NCI-H128 (cell line): ENCODE measurements at regions not wholly inside any gene's neighbourhood (a gene's known extent, or its start where the extent isn't known, plus 50 kb on each side); places are given as distances from the start of the nearest gene placed in this dataset.
"Not testable (repeated sequence)": the region's sequence is repeated elsewhere in the genome, so short reads cannot be mapped to it uniquely, and the experiment has no call there.

Experiments
- DNase-seq: peaks from one replicate; lab custom pipeline; 2025; ENCODE audit not compliant: unreplicated experiment; lab: John Stamatoyannopoulos, UW

- not testable (repeated sequence) for DNase-seq
Measured at GRCh38 chr14:34381304-34381703, 80.7 kb downstream of the SPTSSA start.

DNA sequence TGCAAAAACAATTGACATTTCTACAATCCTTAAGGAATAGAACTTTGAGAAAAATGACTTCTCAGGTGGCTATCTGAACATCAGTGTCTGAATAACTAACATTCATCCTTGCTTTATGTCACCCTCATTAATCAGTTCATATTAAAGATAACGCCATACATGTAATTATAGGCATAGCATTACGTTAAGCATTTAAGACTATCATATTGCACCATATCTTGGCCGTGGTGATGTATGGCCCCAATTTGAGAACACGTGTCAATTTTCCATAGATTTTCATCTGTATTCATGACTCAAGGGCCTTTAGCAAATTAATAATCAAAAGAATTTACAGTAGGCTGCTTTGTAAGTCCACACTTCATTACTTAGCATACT is 81.6 kb downstream of the SPTSSA start:
- DNase-seq, result no peak

- no peak for DNase-seq
Measured at GRCh38 chr14:34379816-34380470, 82.1 kb downstream of the SPTSSA start.

DNA sequence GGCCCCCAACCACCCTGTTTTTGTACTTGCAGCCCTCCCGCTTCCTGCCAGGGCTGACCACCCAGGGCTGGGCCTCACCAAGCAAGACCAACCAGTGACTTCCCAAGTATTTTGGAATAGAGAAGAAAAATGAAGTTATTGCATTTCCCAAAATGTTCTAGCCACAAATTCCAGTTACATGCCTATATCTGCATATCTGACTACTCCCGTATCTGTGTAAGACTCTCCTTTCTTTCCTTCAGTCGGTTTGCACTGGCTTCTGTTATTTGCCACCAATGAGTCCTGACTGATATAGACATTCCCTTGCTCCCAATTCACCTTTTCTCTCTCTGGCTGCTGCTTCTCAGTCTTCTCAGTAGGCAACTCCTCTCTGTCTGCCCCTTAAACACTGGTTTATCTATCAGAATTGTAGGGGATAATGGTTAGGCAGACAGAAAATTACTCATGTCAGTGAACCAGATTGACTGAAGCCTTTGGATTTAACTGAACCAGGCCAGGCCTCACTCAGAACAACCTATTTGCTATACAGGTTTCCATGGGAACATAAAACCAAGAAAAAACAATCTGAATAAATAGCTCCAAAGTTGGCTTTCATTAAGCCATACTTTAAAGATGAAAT is 85.3 kb downstream of the SPTSSA start:
- DNase-seq, result no peak

DNA sequence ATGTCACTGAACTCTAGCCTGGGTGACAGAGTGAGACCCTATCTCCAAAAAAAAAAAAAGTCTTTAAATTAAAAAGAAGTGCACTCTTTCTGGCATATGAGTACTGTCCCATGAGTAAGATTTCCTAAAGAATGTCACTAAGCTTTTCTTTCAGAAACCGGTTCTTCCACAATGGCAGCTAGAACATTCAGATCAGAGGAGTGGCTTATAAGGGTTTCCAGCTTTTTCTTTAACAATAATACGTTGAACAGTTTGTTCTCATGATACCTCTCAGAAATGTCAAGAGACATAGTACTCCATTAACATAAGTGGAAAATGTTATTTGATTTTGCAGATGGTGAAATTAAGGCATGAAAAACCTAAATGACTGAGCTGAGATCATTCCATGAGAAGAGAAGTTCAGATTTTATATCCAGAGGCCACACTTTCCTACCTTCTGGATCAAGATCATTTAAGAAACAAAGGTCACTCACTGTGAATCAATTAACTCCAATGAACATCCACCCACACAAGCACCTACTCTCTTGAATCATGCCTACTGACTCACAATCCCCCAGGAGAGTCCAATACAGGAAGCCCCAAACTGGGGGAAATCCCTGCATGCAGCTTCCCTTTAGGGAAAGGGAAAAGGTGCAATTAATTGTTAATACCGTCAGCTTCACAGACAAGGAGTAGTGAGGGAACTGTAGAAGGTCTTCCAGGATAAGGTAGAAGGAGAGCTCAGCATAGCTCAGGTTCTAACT is 86.9 kb downstream of the SPTSSA start:
- DNase-seq, result no peak

- DNase-seq, result no peak
Measured at GRCh38 chr14:34373191-34373590, 88.8 kb downstream of the SPTSSA start.

DNA sequence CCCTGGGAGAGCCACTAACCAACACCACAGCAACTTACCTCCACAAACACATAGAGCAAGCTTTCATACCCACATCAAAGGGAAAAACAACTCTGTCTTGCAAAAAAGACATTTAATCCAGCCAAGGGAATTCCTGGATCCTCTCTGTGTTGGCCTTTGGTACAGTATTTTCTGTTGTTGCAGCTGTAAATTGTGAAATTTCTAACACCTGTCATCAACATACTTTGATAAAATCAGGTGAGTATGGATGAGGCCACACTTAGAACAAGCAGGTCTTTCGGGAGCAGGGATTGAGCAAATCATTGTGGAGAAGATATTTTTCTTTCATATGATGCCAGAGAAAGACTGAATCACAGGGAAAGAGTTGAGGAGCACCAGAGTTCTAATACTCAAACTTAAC is 89.3 kb downstream of the SPTSSA start:
- no peak for DNase-seq

GRCh38 chr14:34369648-34370030 is 92.4 kb downstream of the SPTSSA start:
- no peak for DNase-seq

DNA sequence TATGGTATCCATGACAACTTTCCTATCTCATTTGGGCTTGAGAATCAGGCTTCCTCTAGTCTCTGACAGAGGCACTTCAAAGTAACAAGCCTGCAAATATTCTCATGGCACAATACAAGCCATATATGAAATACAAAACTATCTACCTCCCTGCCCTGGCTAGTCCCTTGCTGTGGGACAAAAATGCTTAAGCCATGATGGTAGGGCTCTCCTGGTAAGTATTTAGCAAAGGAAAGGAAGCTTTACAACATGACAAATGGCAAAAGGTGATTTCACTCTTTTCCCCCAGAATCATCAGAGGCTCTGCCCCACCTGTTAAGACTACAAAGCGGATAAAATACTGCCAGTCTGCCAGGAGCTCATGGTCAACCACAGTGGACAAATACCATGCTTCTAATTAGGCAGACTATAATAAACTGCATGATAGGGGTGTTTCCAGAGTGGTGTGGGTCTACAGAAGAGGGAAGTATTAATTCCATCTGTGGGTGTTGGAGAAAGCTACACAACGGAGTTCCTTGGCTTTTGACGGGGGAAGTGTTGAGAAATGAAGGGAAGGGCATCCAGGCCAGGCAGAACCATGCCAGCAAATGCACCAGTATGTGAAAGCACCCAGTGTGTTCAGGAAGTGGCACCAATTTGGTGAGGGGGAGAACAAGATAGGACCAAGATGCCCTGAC is 92.9 kb downstream of the SPTSSA start:
- no peak for DNase-seq

- DNase-seq, result no peak
Measured at GRCh38 chr14:34368115-34368970, 93.7 kb downstream of the SPTSSA start.

- DNase-seq, result no peak
Measured at GRCh38 chr14:34365309-34365915, 96.6 kb downstream of the SPTSSA start.

GRCh38 chr14:34364201-34364600 is 97.8 kb downstream of the SPTSSA start:
- DNase-seq, result no peak

DNA sequence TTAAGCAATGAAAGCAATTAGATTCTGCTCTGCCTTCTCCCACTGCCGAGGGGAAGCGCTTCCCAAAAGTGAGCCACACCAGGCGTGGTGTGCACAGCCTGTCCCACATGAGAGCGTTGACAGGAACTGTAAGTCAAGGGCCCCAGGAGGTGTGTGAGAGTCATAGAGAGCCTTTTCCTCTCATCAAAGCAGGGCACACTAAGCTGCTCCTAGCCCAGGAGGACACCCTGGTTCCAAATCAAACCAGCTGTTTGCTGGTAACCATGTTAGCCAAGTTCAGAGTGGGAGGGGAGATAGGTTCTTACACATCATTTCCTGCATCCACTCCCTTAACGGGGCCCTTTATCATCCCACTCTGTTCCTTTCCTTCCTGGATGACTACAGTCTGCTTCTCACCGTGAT is 98.3 kb downstream of the SPTSSA start:
- no peak for DNase-seq

GRCh38 chr14:34362641-34363251 is 99.3 kb downstream of the SPTSSA start:
- DNase-seq, result no peak

- DNase-seq, result no peak
Measured at GRCh38 chr14:34361504-34362011, 100.5 kb downstream of the SPTSSA start.

- DNase-seq, result no peak
Measured at GRCh38 chr14:34359420-34360117, 102.5 kb downstream of the SPTSSA start.

- no peak for DNase-seq
Measured at GRCh38 chr14:34356264-34356654, 105.8 kb downstream of the SPTSSA start.

DNA sequence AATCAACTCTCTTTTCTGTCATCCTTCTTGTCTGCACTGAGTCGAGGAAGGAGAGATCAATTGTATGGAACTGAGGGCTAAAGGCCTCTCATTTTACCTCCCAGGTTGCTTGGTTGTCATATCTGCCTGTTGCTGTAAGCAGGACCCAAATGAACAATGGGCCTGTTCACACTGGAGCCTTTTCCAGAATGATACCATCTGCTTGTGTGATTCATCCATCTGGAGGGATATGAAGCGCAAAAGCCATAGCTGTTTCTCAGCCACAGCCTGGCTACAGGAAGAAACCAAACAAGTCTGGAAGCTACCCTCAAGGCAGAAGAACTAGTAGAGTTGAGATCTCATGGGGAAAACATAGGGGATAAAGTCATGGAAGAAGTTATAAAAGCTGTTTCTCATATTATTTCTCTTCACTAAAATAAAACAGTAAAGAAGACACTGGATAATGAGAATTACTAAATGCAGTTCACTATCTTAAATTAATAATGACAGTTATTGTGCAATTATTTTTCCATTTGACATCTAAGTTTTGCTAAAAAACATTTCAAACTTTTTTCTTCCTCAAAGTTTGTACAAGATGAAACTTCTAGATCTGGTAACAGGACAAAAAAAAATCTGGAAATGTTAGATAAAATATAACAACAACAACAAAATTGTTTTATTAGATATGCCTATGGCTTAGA is 106.3 kb downstream of the SPTSSA start:
- no peak for DNase-seq

- no peak for DNase-seq
Measured at GRCh38 chr14:34354556-34354955, 107.5 kb downstream of the SPTSSA start.
